Activated naive CD8-positive, alpha-beta T cell (primary cell): ENCODE measurements at regions not wholly inside any gene's neighbourhood (a gene's known extent, or its start where the extent isn't known, plus 50 kb on each side); places are given as distances from the start of the nearest gene placed in this dataset.
"Not testable (repeated sequence)": the region's sequence is repeated elsewhere in the genome, so short reads cannot be mapped to it uniquely, and the experiment has no call there.

ENCODE experiments used
- H3K27ac Mint-ChIP-seq: one replicate; pipeline ENCODE4 v1.8.0; 2021; ENCODE audit warnings: mixed read lengths
- H3K27me3 Mint-ChIP-seq: one replicate; pipeline ENCODE4 v1.8.0; 2021; ENCODE audit warnings: mixed read lengths
- H3K36me3 Mint-ChIP-seq: one replicate; pipeline ENCODE4 v1.8.0; 2021; ENCODE audit warnings: mixed read lengths
- H3K4me1 Mint-ChIP-seq: one replicate; pipeline ENCODE4 v1.8.0; 2021; ENCODE audit warnings: low read depth, mixed read lengths
- H3K4me3 Mint-ChIP-seq: one replicate; pipeline ENCODE4 v1.8.0; 2021; ENCODE audit warnings: mild to moderate bottlenecking, mixed read lengths
- H3K9me3 Mint-ChIP-seq: one replicate; pipeline ENCODE4 v1.8.0; 2021; ENCODE audit warnings: low read depth, mixed read lengths

DNA sequence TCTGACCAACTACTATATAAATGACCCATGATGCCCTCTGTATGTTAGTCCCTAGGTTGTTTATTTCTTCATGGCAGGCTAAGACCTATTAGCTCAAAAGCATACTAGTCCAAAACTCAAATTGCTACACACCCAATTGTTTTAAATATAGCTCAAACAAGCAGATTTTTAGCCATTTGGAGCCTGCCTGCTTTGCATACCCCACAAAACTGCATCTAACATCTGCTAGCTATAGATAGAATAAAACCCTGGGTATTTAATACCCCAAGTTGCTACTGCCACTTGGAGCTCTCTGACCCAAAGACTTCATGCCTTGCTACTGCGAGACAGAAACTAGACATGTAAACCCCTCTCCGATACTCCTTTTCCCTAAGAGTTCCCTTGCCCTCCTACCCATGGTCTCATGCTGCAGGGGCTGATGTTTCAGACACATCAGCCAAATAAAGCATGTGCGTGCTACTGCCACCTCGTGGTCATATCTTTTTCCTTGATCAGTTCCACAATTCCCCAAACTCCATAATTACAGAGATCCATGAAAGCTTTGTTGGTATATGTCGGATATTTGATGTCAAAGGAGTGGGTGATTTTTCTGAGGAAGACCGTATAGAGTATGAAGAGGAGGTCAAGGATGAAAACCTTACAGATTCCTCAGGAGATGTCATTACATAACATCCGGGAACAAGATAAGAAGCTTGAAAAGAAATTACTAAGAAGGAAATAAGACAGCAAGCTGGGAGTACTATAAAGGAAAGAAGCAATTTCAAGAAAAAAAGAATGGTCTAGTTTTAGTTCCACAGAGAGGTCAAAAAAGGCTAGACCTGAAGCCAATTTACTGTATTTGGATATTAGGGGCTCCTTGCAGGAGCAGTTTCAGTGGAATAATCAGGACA, 386.6 kb downstream of the SH2D4B start:
- Mint-ChIP-seq H3K4me3 (no peak overlapping the region), H3K36me3 (peaks cover 4% of the 10 kb centered on the region), H3K4me1 (no peaks in the 10 kb centered on the region), H3K27ac (no peak overlapping the region), H3K27me3 (peaks cover 16% of the 10 kb centered on the region), H3K9me3 (peaks cover 11% of the 10 kb centered on the region)

GRCh38 chr10:80927419-80928078, 389.8 kb downstream of the SH2D4B start:
- peaks cover 11% of the 10 kb centered on the region for H3K9me3 Mint-ChIP-seq
- peaks cover 4% of the 10 kb centered on the region for H3K36me3 Mint-ChIP-seq
- no peak overlapping the region for H3K27ac Mint-ChIP-seq

DNA sequence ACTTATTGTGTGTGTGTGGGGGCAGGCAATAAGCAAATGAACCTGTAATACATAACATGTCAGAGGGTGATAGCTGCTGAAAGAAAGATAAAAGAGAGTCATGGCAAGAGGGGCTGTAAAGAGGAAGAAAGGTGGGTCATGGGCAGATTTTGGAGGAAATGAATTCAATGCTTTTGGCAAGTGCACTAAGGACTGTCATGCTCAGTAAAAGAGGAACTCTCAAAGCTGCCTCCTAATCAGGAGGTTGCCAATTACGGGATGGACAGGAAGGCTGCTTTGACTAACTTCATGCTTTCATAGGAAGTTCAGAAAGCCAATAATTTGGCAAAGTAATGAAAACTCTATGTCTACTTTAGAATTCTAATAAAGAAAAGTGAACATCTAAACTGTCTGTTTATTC, 401.2 kb downstream of the SH2D4B start:
- Mint-ChIP-seq H3K36me3 (no peaks in the 10 kb centered on the region), H3K9me3 (no peaks in the 10 kb centered on the region), H3K4me1 (no peaks in the 10 kb centered on the region), H3K27ac (no peak overlapping the region), H3K4me3 (no peak overlapping the region), H3K27me3 (peaks cover 7% of the 10 kb centered on the region)

More at GRCh38 chr10:80927419-80928078, 389.8 kb downstream of the SH2D4B start:
- H3K27me3 Mint-ChIP-seq = peaks cover 19% of the 10 kb centered on the region
- H3K4me3 Mint-ChIP-seq = no peak overlapping the region
- no peaks in the 10 kb centered on the region for H3K4me1 Mint-ChIP-seq

DNA sequence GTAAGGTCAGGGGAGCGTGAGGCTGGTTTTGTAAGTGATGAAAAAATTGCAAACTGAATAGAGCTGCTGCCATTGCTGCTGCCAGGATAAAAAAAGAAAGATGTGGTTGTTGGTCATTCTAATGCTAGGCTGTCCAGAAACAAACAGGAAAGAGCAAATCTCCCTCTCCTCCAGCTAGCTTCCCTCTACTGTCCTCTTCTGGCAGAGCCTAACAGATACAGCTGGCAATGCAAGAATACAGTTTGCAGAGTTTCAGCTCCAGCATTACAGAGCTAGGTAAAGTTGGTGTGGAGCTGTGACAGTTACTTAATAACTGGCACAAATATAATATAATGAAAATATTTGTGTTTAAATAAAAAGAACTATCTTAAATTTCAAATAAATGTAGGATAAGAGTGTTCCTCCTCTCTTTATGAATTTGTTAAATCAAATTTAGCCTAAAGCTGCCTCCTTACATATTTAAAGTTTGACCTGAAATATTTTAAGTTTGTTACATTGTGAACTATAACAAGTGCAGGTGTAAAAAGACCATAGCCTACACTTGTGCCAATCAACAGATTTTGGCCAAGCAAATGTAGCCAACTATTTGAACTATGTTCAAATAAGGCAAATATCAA, 407.7 kb downstream of the SH2D4B start:
- Mint-ChIP-seq H3K4me1 (no peaks in the 10 kb centered on the region), H3K27ac (no peak overlapping the region), H3K4me3 (no peak overlapping the region), H3K9me3 (no peaks in the 10 kb centered on the region), H3K36me3 (no peaks in the 10 kb centered on the region), H3K27me3 (peaks cover 1% of the 10 kb centered on the region)

GRCh38 chr10:80946073-80946472, 408.4 kb downstream of the SH2D4B start:
- H3K27ac Mint-ChIP-seq = no peak overlapping the region
- no peaks in the 10 kb centered on the region for H3K9me3 Mint-ChIP-seq
- no peak overlapping the region for H3K4me3 Mint-ChIP-seq
- H3K36me3 Mint-ChIP-seq = no peaks in the 10 kb centered on the region
- H3K27me3 Mint-ChIP-seq = peaks cover 1% of the 10 kb centered on the region
- no peaks in the 10 kb centered on the region for H3K4me1 Mint-ChIP-seq

DNA sequence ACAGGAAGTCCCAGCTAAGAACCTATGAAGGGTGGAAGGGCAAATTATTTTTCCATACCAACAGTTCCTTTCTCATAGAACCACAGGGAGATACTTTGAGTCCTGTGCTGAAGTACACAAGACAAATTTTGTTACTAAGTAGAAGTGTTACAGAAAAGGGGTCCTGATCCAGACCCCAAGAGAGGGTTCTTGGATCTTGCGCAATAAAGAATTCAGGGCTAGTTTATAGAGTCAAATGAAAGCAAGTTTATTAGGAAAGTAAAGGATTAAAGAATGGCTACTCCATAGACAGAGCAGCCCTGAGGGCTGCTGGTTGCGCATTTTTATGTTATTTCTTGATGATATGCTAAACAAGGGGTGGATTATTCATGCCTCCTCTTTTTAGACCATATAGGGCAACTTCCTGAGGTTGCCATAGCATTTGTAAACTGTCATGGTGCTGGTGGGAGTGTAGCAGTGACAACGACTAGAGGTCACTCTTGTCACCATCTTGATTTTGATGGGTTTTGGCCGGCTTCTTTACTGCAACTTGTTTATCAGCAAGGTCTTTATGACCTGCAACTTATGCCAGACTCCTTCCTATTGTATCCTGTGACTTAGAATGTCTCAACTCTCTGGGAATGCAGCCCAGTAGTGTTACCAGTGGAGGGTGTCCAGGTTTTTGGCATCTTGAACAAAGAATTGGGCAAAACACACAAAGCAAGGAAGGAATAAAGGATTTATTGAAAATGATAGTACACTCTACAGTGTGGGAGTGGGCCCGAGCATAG, 409.4 kb downstream of the SH2D4B start:
- no peak overlapping the region for H3K27ac Mint-ChIP-seq
- H3K9me3 Mint-ChIP-seq = no peaks in the 10 kb centered on the region
- H3K27me3 Mint-ChIP-seq = peaks cover 1% of the 10 kb centered on the region
- H3K4me1 Mint-ChIP-seq = no peaks in the 10 kb centered on the region
- no peaks in the 10 kb centered on the region for H3K36me3 Mint-ChIP-seq
- no peak overlapping the region for H3K4me3 Mint-ChIP-seq

GRCh38 chr10:80949785-80950184, 412.1 kb downstream of the SH2D4B start:
- no peak overlapping the region for H3K4me3 Mint-ChIP-seq
- H3K9me3 Mint-ChIP-seq = no peaks in the 10 kb centered on the region
- H3K27ac Mint-ChIP-seq = no peak overlapping the region
- no peaks in the 10 kb centered on the region for H3K27me3 Mint-ChIP-seq
- H3K4me1 Mint-ChIP-seq = no peaks in the 10 kb centered on the region
- no peaks in the 10 kb centered on the region for H3K36me3 Mint-ChIP-seq

GRCh38 chr10:80952436-80952835, 414.7 kb downstream of the SH2D4B start:
- no peak overlapping the region for H3K4me3 Mint-ChIP-seq
- no peaks in the 10 kb centered on the region for H3K9me3 Mint-ChIP-seq
- no peaks in the 10 kb centered on the region for H3K27me3 Mint-ChIP-seq
- no peaks in the 10 kb centered on the region for H3K4me1 Mint-ChIP-seq
- H3K27ac Mint-ChIP-seq = no peak overlapping the region
- no peaks in the 10 kb centered on the region for H3K36me3 Mint-ChIP-seq

DNA sequence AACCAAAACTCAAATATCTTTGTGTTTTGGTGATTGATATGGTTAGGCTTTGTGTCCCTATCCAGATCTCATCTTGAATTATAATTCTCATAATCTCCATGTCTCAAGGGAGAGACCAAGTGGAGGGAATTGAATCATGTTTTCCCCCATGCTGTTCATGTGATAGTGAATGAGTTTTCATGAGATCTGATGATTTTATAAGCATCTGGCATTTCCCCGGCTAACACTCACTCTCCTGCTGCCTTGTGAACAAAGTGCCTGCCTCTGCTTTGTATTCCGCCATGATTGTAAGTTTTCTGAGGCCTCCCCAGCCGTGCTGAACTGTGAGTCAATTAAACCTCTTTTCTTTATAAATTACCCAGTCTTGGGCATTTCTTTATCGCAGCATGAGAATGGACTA, 419.5 kb downstream of the SH2D4B start:
- no peaks in the 10 kb centered on the region for H3K36me3 Mint-ChIP-seq
- H3K27ac Mint-ChIP-seq = no peak overlapping the region
- no peak overlapping the region for H3K4me3 Mint-ChIP-seq
- H3K4me1 Mint-ChIP-seq = no peaks in the 10 kb centered on the region
- no peaks in the 10 kb centered on the region for H3K9me3 Mint-ChIP-seq
- no peaks in the 10 kb centered on the region for H3K27me3 Mint-ChIP-seq

- Mint-ChIP-seq H3K4me3 (no peak overlapping the region), H3K9me3 (no peaks in the 10 kb centered on the region), H3K27me3 (peaks cover 5% of the 10 kb centered on the region), H3K4me1 (no peaks in the 10 kb centered on the region), H3K27ac (no peak overlapping the region), H3K36me3 (no peaks in the 10 kb centered on the region)
These were observed 426.5 kb downstream of the SH2D4B start for GRCh38 chr10:80964179-80964578.

DNA sequence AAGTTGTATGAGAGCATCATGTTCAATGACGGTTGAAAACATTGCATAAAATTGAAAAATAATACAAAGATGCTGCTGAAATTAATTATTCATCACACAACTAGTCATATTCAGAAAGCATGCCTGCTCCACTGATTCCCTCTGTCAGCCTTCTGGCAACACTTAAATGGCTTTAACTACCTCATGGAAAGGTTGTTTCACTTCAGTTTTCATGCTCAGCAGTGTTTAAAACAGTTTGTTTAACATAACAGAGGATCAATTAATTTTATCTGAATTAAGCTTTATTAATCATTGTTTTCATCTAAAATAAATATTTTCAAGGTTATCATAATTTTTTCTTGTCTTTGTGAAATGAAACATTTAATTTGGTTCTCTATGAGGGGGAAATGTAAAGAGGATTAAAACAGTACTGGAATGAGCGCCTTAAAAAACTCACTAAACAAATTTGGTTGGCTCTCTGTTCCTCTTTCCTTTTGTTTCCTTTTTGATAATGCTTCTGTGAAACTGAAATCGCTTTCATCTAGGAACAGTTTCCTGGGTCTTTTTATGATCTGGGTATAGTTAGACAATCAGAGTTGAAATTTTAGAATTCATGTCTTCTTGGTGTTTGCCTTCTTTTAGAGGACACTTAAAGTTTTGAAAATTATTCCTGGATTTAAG, 427.4 kb downstream of the SH2D4B start:
- no peaks in the 10 kb centered on the region for H3K4me1 Mint-ChIP-seq
- no peaks in the 10 kb centered on the region for H3K36me3 Mint-ChIP-seq
- no peak overlapping the region for H3K4me3 Mint-ChIP-seq
- H3K27ac Mint-ChIP-seq = no peak overlapping the region
- H3K27me3 Mint-ChIP-seq = peaks cover 5% of the 10 kb centered on the region
- no peaks in the 10 kb centered on the region for H3K9me3 Mint-ChIP-seq

- Mint-ChIP-seq H3K4me3 (no peak overlapping the region), H3K27me3 (peaks cover 5% of the 10 kb centered on the region), H3K36me3 (no peaks in the 10 kb centered on the region), H3K4me1 (no peaks in the 10 kb centered on the region), H3K9me3 (no peaks in the 10 kb centered on the region), H3K27ac (no peak overlapping the region)
These were observed 428.8 kb downstream of the SH2D4B start for GRCh38 chr10:80966326-80966986.

- not testable (repeated sequence) for H3K4me3 Mint-ChIP-seq, H3K36me3 Mint-ChIP-seq, H3K27ac Mint-ChIP-seq, H3K27me3 Mint-ChIP-seq, H3K9me3 Mint-ChIP-seq, H3K4me1 Mint-ChIP-seq
These were observed 429.7 kb downstream of the SH2D4B start for GRCh38 chr10:80967357-80967756.

- Mint-ChIP-seq H3K27ac (no peak overlapping the region), H3K9me3 (no peaks in the 10 kb centered on the region), H3K4me3 (no peak overlapping the region), H3K4me1 (no peaks in the 10 kb centered on the region), H3K36me3 (no peaks in the 10 kb centered on the region), H3K27me3 (peaks cover 5% of the 10 kb centered on the region)
These were observed 431.2 kb downstream of the SH2D4B start for GRCh38 chr10:80968903-80969302.
